OCI-LY7 (cell line): ENCODE measurements at regions not wholly inside any gene's neighbourhood (a gene's known extent, or its start where the extent isn't known, plus 50 kb on each side); places are given as distances from the start of the nearest gene placed in this dataset.

Source experiments
- BruUV-seq: library from RNA; stranded (reverse); fragments of 400-500 nt; replicated peaks from 2 replicates; lab custom pipeline; 2021; lab: Mats Ljungman, UMichigan
- CTCF ChIA-PET: fragments of 300-600 bp; sonication (Branson Sonifier 250); formaldehyde crosslinking; loops from one replicate; lab custom pipeline; 2022; ENCODE audit warnings: antibody characterized with exemption; ENCODE audit not compliant: unreplicated experiment; lab: Charles Lee
- POLR2A ChIA-PET: fragments of 300-600 bp; sonication (Branson Sonifier 250); formaldehyde crosslinking; loops from one replicate; lab custom pipeline; 2022; ENCODE audit warnings: antibody characterized with exemption; lab: Charles Lee
- DNase-seq: peaks from one replicate; pipeline ENCODE4 v3.0.0-alpha.2; 2015; ENCODE audit warnings: low spot score
- H2AFZ ChIP-seq: fragments of 200-600 bp; sonication (generic), shearing (Covaris generic); 2 replicates; pipeline ENCODE4 v1.6.1; 2014; ENCODE audit warnings: mild to moderate bottlenecking, antibody characterized with exemption, low read length, moderate library complexity
- H3K27ac ChIP-seq: fragments of 200-600 bp; sonication (generic); 2 replicates; pipeline ENCODE4 v1.5.1; 2014; ENCODE audit warnings: mixed run types, low read depth, mild to moderate bottlenecking, moderate library complexity, low read length, inconsistent platforms; ENCODE audit not compliant: poor library complexity, severe bottlenecking
- H3K36me3 ChIP-seq: fragments of 200-600 bp; sonication (generic); 2 replicates; pipeline ENCODE4 v1.6.1; 2014; ENCODE audit warnings: mild to moderate bottlenecking, antibody characterized with exemption, low read length, moderate library complexity, mixed read lengths; ENCODE audit not compliant: insufficient read depth
- H3K4me1 ChIP-seq: fragments of 200-600 bp; sonication (generic); 2 replicates; pipeline ENCODE4 v1.5.1; 2014; ENCODE audit warnings: mild to moderate bottlenecking, low read length; ENCODE audit not compliant: insufficient read depth, poor library complexity, severe bottlenecking
- H3K4me2 ChIP-seq: fragments of 200-600 bp; sonication (generic); 2 replicates; pipeline ENCODE4 v1.6.1; 2014; ENCODE audit warnings: mild to moderate bottlenecking, low read length
- H3K4me3 ChIP-seq: fragments of 200-600 bp; sonication (generic); 2 replicates; pipeline ENCODE4 v1.5.1; 2014; ENCODE audit warnings: mild to moderate bottlenecking, low read depth, low read length; ENCODE audit not compliant: poor library complexity, severe bottlenecking
- H3K79me2 ChIP-seq: fragments of 200-600 bp; sonication (generic); 2 replicates; pipeline ENCODE4 v1.6.1; 2016; ENCODE audit warnings: low read depth, mild to moderate bottlenecking, low read length, moderate library complexity, mixed read lengths; ENCODE audit not compliant: insufficient read depth
- H3K9me2 ChIP-seq: fragments of 200-600 bp; sonication (generic); 2 replicates; pipeline ENCODE4 v1.6.1; 2016; ENCODE audit warnings: mild to moderate bottlenecking, low read length, mixed read lengths; ENCODE audit not compliant: insufficient read depth
- H3K9me3 ChIP-seq: fragments of 200-600 bp; sonication (generic); 2 replicates; pipeline ENCODE4 v1.6.1; 2014; ENCODE audit warnings: mild to moderate bottlenecking, mixed run types, low read length, mixed read lengths
- H4K20me1 ChIP-seq: fragments of 200-600 bp; sonication (generic); 2 replicates; pipeline ENCODE4 v1.6.1; 2014; ENCODE audit warnings: mild to moderate bottlenecking, antibody characterized with exemption, low read length, moderate library complexity, mixed read lengths; ENCODE audit not compliant: insufficient read depth
- EZH2phosphoT487 ChIP-seq: fragments of 200-600 bp; sonication (generic); IDR thresholded peaks from 2 replicates; pipeline ENCODE4 v1.6.1; 2018; ENCODE audit warnings: low read depth, borderline replicate concordance, mild to moderate bottlenecking, mixed run types, antibody characterized with exemption, low read length, moderate library complexity, mixed read lengths
- intact Hi-C: fragments of 100-400 bp; cut with micrococcal nuclease; formaldehyde crosslinking; loops from one replicate; pipeline ENCODE4 v1.10.0; 2022; ENCODE audit not compliant: unreplicated experiment
- TF ChIP-seq, protein P1 (sequence below): fragments of 200-600 bp; sonication (generic); conservative IDR thresholded peaks from 2 replicates; pipeline ENCODE4 v1.5.1; 2014; ENCODE audit warnings: mild to moderate bottlenecking, antibody characterized with exemption, low read length, moderate library complexity, mixed read lengths

GRCh38 chr2:129354631-129355030 lies 624.8 kb upstream of the RAB6C start:
- no peak overlapping the region for H2AFZ ChIP-seq
- ChIA-PET POLR2A (no interaction called here), CTCF (no interaction called here)
- H3K27ac ChIP-seq: no peak overlapping the region
- no peaks in the 10 kb centered on the region for H4K20me1 ChIP-seq
- TF ChIP-seq EZH2phosphoT487: no peak
- TF ChIP-seq, protein P1, sequence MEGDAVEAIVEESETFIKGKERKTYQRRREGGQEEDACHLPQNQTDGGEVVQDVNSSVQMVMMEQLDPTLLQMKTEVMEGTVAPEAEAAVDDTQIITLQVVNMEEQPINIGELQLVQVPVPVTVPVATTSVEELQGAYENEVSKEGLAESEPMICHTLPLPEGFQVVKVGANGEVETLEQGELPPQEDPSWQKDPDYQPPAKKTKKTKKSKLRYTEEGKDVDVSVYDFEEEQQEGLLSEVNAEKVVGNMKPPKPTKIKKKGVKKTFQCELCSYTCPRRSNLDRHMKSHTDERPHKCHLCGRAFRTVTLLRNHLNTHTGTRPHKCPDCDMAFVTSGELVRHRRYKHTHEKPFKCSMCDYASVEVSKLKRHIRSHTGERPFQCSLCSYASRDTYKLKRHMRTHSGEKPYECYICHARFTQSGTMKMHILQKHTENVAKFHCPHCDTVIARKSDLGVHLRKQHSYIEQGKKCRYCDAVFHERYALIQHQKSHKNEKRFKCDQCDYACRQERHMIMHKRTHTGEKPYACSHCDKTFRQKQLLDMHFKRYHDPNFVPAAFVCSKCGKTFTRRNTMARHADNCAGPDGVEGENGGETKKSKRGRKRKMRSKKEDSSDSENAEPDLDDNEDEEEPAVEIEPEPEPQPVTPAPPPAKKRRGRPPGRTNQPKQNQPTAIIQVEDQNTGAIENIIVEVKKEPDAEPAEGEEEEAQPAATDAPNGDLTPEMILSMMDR: no peak
- H3K79me2 ChIP-seq: no peaks in the 10 kb centered on the region
- no peak overlapping the region for H3K4me3 ChIP-seq
- H3K4me2 ChIP-seq: no peak overlapping the region
- no peaks in the 10 kb centered on the region for H3K9me3 ChIP-seq
- no peaks in the 10 kb centered on the region for H3K4me1 ChIP-seq
- H3K36me3 ChIP-seq: no peaks in the 10 kb centered on the region
- DNase-seq: no peak
- intact Hi-C loops: no loop called here
- BruUV-seq: no TSS peak
- no peaks in the 10 kb centered on the region for H3K9me2 ChIP-seq

GRCh38 chr2:129361688-129362087 lies 617.8 kb upstream of the RAB6C start:
- H3K27ac ChIP-seq: no peak overlapping the region
- H3K79me2 ChIP-seq: no peaks in the 10 kb centered on the region
- TF ChIP-seq, protein P1: no peak
- no peak for TF ChIP-seq EZH2phosphoT487
- H4K20me1 ChIP-seq: no peaks in the 10 kb centered on the region
- H3K36me3 ChIP-seq: no peaks in the 10 kb centered on the region
- BruUV-seq: no TSS peak
- no peak overlapping the region for H3K4me3 ChIP-seq
- no peak for DNase-seq
- H3K9me3 ChIP-seq: no peaks in the 10 kb centered on the region
- intact Hi-C loops: no loop called here
- no peak overlapping the region for H3K4me2 ChIP-seq
- no peaks in the 10 kb centered on the region for H3K4me1 ChIP-seq
- ChIA-PET POLR2A (no interaction called here), CTCF (no interaction called here)
- H3K9me2 ChIP-seq: no peaks in the 10 kb centered on the region
- no peak overlapping the region for H2AFZ ChIP-seq

DNA sequence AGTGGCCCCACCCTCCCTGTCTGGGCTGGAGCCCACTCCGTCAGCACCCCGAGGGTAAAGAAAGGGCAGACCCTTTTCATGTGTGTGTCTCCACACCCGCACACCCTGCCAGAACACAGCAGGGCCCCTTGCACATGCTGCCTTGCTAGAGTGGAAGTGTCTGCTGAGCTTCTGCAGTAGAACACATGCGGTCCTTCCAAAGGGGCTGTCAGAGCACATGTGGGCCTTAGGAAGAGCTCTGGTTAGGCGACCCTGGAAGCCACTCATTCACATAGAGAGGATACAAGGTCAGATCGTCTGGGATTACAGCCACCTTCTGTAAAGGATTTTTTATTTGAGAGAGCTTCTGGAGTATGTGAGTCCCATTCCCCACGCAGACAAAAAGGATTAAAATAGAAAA lies 613.2 kb upstream of the RAB6C start:
- Histone ChIP-seq H3K9me2 (no peaks in the 10 kb centered on the region), H3K27ac (no peak overlapping the region), H3K36me3 (no peaks in the 10 kb centered on the region), H3K4me3 (no peak overlapping the region), H3K79me2 (no peaks in the 10 kb centered on the region), H3K9me3 (no peaks in the 10 kb centered on the region), H4K20me1 (no peaks in the 10 kb centered on the region), H3K4me1 (no peaks in the 10 kb centered on the region), H3K4me2 (no peak overlapping the region), H2AFZ (no peak overlapping the region)
- TF ChIP-seq, protein P1: no peak
- no peak for TF ChIP-seq EZH2phosphoT487
- ChIA-PET POLR2A (no interaction called here), CTCF (no interaction called here)
- BruUV-seq: no TSS peak
- intact Hi-C loops: no loop called here
- DNase-seq: no peak
